Astrocyte (in vitro differentiated cells and primary cell): ENCODE measurements at regions not wholly inside any gene's neighbourhood (a gene's known extent, or its start where the extent isn't known, plus 50 kb on each side); places are given as distances from the start of the nearest gene placed in this dataset.

Experiments
- DNase-seq: peaks from one replicate; pipeline ENCODE4 v3.0.0-alpha.2; 2010; ENCODE audit warnings: low read depth
- FAIRE-seq: peaks from 2 replicates; lab custom pipeline; 2011; peaks lifted over from hg19 to GRCh38; lab: Jason Lieb, UNC
- H2AFZ ChIP-seq: 2 replicates; pipeline ENCODE4 v1.6.0; 2012; ENCODE audit warnings: low read depth, low read length, inconsistent platforms
- H3K27ac ChIP-seq: 2 replicates; pipeline ENCODE4 v1.5.1; 2011; ENCODE audit warnings: low read depth, low read length, inconsistent platforms
- H3K27me3 ChIP-seq: 2 replicates; pipeline ENCODE4 v1.6.0; 2011; ENCODE audit warnings: low read length, inconsistent platforms; ENCODE audit not compliant: insufficient read depth
- H3K36me3 ChIP-seq: 2 replicates; pipeline ENCODE4 v1.5.1; 2011; ENCODE audit warnings: low read length, inconsistent platforms; ENCODE audit not compliant: insufficient read depth
- H3K4me1 ChIP-seq: 2 replicates; pipeline ENCODE4 v1.5.1; 2011; ENCODE audit warnings: low read length, inconsistent platforms; ENCODE audit not compliant: insufficient read depth
- H3K4me2 ChIP-seq: 2 replicates; pipeline ENCODE4 v1.6.0; 2012; ENCODE audit warnings: low read length, inconsistent platforms
- H3K4me3 ChIP-seq: 2 replicates; pipeline ENCODE4 v1.5.1; 2011; ENCODE audit warnings: low read depth, mild to moderate bottlenecking, low read length, inconsistent platforms; ENCODE audit not compliant: insufficient read depth
- H3K79me2 ChIP-seq: 2 replicates; pipeline ENCODE4 v1.6.0; 2012; ENCODE audit warnings: mild to moderate bottlenecking, low read length, inconsistent platforms; ENCODE audit not compliant: insufficient read depth
- H3K9ac ChIP-seq: 2 replicates; pipeline ENCODE4 v1.6.0; 2012; ENCODE audit warnings: mild to moderate bottlenecking, low read length, inconsistent platforms
- H3K9me3 ChIP-seq: 2 replicates; pipeline ENCODE4 v1.5.1; 2012; ENCODE audit warnings: low read depth, mild to moderate bottlenecking, low read length, inconsistent platforms; ENCODE audit not compliant: insufficient read depth
- H4K20me1 ChIP-seq: 2 replicates; pipeline ENCODE4 v1.6.0; 2012; ENCODE audit warnings: low read length, inconsistent platforms; ENCODE audit not compliant: insufficient read depth
- H3K27ac Mint-ChIP-seq: one replicate; pipeline ENCODE4 v1.8.0; 2021; ENCODE audit warnings: mild to moderate bottlenecking, mixed read lengths; ENCODE audit not compliant: unreplicated experiment
- H3K27me3 Mint-ChIP-seq: one replicate; pipeline ENCODE4 v1.8.0; 2021; ENCODE audit warnings: low read depth, mixed read lengths; ENCODE audit not compliant: unreplicated experiment
- H3K36me3 Mint-ChIP-seq: one replicate; pipeline ENCODE4 v1.8.0; 2021; ENCODE audit warnings: low read depth, mixed read lengths; ENCODE audit not compliant: unreplicated experiment
- H3K4me1 Mint-ChIP-seq: one replicate; pipeline ENCODE4 v1.8.0; 2021; ENCODE audit warnings: low read depth, mixed read lengths; ENCODE audit not compliant: unreplicated experiment
- H3K4me3 Mint-ChIP-seq: one replicate; pipeline ENCODE4 v1.8.0; 2021; ENCODE audit warnings: mild to moderate bottlenecking, moderate library complexity, mixed read lengths; ENCODE audit not compliant: unreplicated experiment
- H3K9me3 Mint-ChIP-seq: one replicate; pipeline ENCODE4 v1.8.0; 2021; ENCODE audit warnings: mild to moderate bottlenecking, mixed read lengths; ENCODE audit not compliant: unreplicated experiment
- CTCF ChIP-seq: IDR thresholded peaks from 2 replicates; pipeline ENCODE4 v1.5.1; 2011; ENCODE audit warnings: low read depth, mild to moderate bottlenecking, inconsistent platforms, low read length, moderate library complexity; ENCODE audit not compliant: insufficient read depth
- EZH2 ChIP-seq: IDR thresholded peaks from 2 replicates; pipeline ENCODE4 v1.6.1; 2012; ENCODE audit warnings: mild to moderate bottlenecking, low read length, inconsistent platforms; ENCODE audit not compliant: insufficient read depth

DNA sequence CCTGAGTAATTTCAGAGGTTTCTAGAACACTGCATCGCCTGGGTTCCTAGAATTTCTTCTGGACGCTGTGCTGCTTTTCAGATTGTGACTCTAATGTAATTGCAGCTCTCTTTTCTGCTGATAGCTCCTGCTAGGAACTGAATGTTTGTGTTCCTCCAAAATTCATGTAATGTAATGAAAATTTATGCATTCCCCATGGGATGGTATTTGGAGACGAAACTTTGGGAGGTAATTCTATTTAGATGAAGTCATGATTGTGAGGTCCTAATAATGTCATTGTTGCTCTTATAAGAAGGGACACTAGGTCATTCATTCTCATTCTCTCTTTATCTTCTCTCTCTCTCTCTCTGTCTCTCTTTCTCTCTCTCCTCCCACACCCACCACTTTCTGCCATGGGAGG, 223.9 kb upstream of the DOK6 start:
- no peak overlapping the region for H3K27ac ChIP-seq
- Mint-ChIP-seq H3K27me3 (no peaks in the 10 kb centered on the region), H3K4me3 (no peak overlapping the region), H3K9me3 (no peaks in the 10 kb centered on the region), H3K27ac (no peak overlapping the region), H3K4me1 (no peaks in the 10 kb centered on the region), H3K36me3 (no peaks in the 10 kb centered on the region)
- no peaks in the 10 kb centered on the region for H3K79me2 ChIP-seq
- TF ChIP-seq EZH2 (no peak), CTCF (no peak)
- DNase-seq (no peak), FAIRE-seq (no peak)
- no peak overlapping the region for H3K9ac ChIP-seq
- H3K36me3 ChIP-seq: no peaks in the 10 kb centered on the region
- H4K20me1 ChIP-seq: no peaks in the 10 kb centered on the region
- H3K9me3 ChIP-seq: no peaks in the 10 kb centered on the region
- no peak overlapping the region for H2AFZ ChIP-seq
- H3K27me3 ChIP-seq: no peaks in the 10 kb centered on the region
- H3K4me2 ChIP-seq: no peak overlapping the region
- H3K4me1 ChIP-seq: no peaks in the 10 kb centered on the region
- H3K4me3 ChIP-seq: no peak overlapping the region

DNA sequence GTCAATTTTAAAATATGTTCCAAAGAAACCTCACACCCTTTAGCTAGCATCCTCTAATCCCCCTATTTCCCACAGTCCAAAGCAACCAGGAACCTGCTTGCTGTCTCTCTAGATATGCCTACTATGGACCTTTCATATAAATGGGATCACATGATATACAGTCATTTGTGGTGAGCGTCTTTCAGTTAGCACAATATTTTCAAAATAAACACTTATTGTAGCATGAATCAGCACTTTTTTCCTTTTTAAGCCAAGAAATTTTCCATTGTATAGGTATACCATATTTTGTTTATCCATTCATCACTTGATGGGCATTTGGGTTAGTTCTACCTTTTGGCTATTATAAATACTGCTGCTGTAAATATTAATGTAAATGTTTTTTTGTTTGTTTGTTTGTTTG, 223.0 kb upstream of the DOK6 start:
- no peak for FAIRE-seq
- H3K27me3 ChIP-seq: no peaks in the 10 kb centered on the region
- Mint-ChIP-seq H3K27me3 (no peaks in the 10 kb centered on the region), H3K4me3 (no peak overlapping the region), H3K4me1 (no peaks in the 10 kb centered on the region), H3K27ac (no peak overlapping the region), H3K36me3 (no peaks in the 10 kb centered on the region), H3K9me3 (no peaks in the 10 kb centered on the region)
- DNase-seq: no peak
- H3K9ac ChIP-seq: no peak overlapping the region
- no peaks in the 10 kb centered on the region for H3K36me3 ChIP-seq
- no peak overlapping the region for H3K27ac ChIP-seq
- H3K4me3 ChIP-seq: no peak overlapping the region
- H2AFZ ChIP-seq: no peak overlapping the region
- no peaks in the 10 kb centered on the region for H3K9me3 ChIP-seq
- no peak overlapping the region for H3K4me2 ChIP-seq
- no peaks in the 10 kb centered on the region for H3K4me1 ChIP-seq
- TF ChIP-seq CTCF: no peak
- no peak for TF ChIP-seq EZH2
- H3K79me2 ChIP-seq: no peaks in the 10 kb centered on the region
- H4K20me1 ChIP-seq: no peaks in the 10 kb centered on the region

DNA sequence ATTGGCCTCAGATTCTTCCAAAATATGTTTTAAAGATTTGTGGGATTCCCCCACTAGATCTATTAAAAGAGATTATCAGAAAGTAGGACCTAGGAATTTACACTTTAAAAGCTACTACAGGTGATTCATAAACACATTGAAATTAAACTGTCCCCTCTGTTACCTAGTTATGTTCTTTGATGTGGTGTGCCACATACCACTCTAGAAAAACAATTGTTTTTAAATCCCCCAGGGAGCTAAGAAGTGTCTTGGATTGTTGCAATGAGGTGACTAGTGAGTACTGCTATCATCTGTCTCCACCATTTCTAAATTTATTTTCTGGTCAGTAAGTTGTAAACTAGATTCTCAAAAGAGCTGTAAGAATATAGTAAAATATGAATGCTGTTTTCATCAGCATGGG, 214.5 kb upstream of the DOK6 start:
- Histone ChIP-seq H3K4me3 (no peak overlapping the region), H2AFZ (no peak overlapping the region), H3K27me3 (no peaks in the 10 kb centered on the region), H3K79me2 (no peaks in the 10 kb centered on the region), H3K9ac (no peak overlapping the region), H3K36me3 (no peaks in the 10 kb centered on the region), H4K20me1 (no peaks in the 10 kb centered on the region), H3K27ac (no peak overlapping the region), H3K4me2 (no peak overlapping the region), H3K4me1 (no peaks in the 10 kb centered on the region), H3K9me3 (no peaks in the 10 kb centered on the region)
- FAIRE-seq: no peak
- no peaks in the 10 kb centered on the region for H3K4me1 Mint-ChIP-seq
- TF ChIP-seq CTCF: no peak
- no peak for TF ChIP-seq EZH2
- no peaks in the 10 kb centered on the region for H3K9me3 Mint-ChIP-seq
- no peak overlapping the region for H3K4me3 Mint-ChIP-seq
- no peaks in the 10 kb centered on the region for H3K36me3 Mint-ChIP-seq
- H3K27ac Mint-ChIP-seq: no peak overlapping the region
- no peaks in the 10 kb centered on the region for H3K27me3 Mint-ChIP-seq
- DNase-seq: no peak
